Fibroblast of mammary gland (primary cell): ENCODE measurements at regions not wholly inside any gene's neighbourhood (a gene's known extent, or its start where the extent isn't known, plus 50 kb on each side); places are given as distances from the start of the nearest gene placed in this dataset.

Source experiments
- DNase-seq: peaks from one replicate; pipeline ENCODE4 v3.0.0-alpha.2; 2010; ENCODE audit warnings: low read depth
- H3K4me3 ChIP-seq: 2 replicates; pipeline ENCODE4 v1.5.1; 2011; ENCODE audit warnings: low read depth, mild to moderate bottlenecking, low read length, moderate library complexity; ENCODE audit not compliant: control insufficient read depth
- TF ChIP-seq, protein P1 (sequence below): conservative IDR thresholded peaks from 2 replicates; pipeline ENCODE4 v1.5.1; 2011; ENCODE audit warnings: low read depth, low read length, inconsistent platforms; ENCODE audit not compliant: control insufficient read depth, insufficient read depth

DNA sequence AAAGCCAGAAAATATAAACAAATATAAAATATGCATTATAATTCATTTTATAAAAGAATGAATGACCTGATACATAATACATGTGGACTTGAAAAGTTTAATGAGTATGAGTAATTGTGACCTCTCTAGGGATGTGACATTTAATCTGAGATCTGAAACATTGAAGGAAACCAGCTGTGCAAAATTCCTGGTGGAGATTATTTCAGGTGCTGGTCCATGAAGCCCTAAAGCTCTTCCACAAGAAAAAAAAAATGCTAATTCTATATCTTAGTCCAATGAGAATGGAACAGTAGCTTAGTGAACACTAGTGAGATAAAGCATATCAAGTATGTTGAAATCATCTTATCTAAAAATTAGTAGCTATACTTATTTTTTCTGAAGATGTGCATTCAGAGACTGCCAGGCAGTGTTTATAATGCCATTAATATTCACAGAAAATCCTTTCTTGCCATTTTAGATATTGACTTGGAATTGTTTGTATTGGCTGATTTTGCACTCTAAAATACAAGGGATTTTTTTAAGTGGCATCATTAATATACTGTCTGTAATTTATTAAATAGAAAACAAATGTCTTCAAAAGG lies 1485.9 kb downstream of the PLA2G4A start:
- no peak overlapping the region for H3K4me3 ChIP-seq
- TF ChIP-seq, protein P1, sequence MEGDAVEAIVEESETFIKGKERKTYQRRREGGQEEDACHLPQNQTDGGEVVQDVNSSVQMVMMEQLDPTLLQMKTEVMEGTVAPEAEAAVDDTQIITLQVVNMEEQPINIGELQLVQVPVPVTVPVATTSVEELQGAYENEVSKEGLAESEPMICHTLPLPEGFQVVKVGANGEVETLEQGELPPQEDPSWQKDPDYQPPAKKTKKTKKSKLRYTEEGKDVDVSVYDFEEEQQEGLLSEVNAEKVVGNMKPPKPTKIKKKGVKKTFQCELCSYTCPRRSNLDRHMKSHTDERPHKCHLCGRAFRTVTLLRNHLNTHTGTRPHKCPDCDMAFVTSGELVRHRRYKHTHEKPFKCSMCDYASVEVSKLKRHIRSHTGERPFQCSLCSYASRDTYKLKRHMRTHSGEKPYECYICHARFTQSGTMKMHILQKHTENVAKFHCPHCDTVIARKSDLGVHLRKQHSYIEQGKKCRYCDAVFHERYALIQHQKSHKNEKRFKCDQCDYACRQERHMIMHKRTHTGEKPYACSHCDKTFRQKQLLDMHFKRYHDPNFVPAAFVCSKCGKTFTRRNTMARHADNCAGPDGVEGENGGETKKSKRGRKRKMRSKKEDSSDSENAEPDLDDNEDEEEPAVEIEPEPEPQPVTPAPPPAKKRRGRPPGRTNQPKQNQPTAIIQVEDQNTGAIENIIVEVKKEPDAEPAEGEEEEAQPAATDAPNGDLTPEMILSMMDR, result no peak
- DNase-seq, result no peak

DNA sequence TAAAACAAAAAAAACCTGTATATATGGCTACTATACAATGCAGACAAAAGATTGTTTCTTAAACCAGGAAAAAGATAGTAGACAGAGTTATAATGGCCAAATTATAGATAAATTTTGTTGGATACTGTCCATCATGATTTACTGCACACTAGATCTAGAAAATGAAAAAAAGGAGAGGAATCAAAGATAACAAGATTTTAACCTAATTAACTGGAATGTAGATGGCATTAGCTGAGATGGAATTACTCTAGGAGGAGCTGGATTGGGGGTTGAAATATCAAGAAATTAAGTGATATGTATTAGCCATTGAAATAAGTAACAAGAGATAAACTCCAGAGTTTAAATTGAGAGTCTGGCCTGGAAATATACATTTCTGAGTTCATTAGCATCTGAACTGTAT lies 1489.1 kb downstream of the PLA2G4A start:
- H3K4me3 ChIP-seq, result no peak overlapping the region
- TF ChIP-seq, protein P1, result no peak
- no peak for DNase-seq

DNA sequence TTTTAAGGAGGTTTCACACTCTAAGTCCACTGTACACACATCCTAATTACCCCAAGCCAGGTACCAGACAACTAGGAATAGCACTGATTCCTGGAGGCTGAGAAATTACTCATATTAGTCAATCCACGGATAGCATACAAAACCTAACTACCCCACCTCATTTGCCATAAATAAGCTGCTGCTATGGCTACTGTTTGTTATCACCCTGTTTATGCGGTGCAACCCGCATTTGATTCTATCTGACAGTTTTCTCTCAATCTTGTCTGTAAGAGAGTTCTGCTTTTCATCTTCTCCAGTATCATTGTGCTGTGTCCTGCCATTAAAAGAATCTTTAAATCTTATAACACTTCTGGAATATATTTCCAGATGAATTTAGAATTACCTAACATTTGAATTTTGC lies 1496.5 kb downstream of the PLA2G4A start:
- DNase-seq, result no peak
- no peak overlapping the region for H3K4me3 ChIP-seq
- TF ChIP-seq, protein P1, result no peak

DNA sequence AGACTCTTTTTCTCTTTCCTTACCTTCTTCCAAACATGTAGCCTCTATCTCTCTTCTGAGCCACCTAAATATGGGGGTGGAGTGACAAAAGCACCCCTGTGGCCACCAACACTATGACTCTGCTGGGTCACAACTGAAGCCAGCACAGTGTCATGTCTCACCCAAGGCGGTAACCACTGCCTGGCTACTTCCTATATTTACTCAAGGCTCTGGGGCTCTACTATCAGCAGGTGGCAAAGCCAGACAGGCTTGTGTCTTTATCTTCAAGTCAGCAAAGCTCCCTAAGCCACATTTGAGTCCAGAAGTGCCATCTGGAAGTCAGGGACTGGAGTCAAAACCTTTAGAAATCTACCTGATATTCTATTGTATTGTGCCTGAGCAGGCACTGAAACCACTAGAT lies 1515.2 kb downstream of the PLA2G4A start:
- no peak overlapping the region for H3K4me3 ChIP-seq
- TF ChIP-seq, protein P1, result no peak
- no peak for DNase-seq

DNA sequence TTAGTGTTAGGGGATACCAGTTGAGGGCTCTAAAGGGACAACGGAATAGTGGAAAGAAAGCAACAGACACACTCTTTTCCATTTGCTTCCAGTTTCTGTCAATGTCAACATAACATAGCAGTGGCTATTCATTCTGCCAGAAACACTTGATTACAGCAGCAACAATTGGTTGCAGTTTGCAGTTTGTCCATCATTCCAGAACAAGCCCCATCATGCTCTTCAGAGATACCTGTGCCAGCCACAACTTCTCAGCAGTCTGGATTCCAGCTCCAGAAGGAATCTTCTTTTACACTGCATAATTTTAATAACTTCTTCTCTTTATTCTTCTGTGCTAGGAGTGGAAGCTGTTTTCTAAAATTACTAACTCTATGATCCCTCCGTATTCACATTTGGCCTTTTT lies 1521.4 kb downstream of the PLA2G4A start:
- H3K4me3 ChIP-seq, result no peak overlapping the region
- TF ChIP-seq, protein P1, result no peak
- no peak for DNase-seq

DNA sequence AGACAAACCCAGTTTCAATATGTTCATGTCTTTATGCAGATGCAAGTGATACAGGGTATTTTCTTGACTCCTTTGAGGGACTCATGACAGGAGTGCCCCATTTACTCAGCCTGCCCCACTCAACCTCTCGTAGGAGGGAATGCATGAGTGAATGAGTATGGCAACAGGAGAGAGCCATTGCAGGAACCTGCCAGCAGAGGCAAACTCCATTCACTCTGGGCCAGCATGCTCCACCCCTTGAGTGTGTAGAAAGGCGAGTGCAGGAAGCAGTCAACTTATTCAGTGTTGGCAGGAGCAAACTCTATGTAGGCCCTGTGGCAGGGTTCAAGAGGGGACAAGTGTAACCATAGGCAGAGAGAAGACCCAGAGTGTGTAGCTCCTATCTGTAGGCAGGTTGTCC lies 1526.3 kb downstream of the PLA2G4A start:
- DNase-seq, result no peak
- TF ChIP-seq, protein P1, result no peak
- no peak overlapping the region for H3K4me3 ChIP-seq

DNA sequence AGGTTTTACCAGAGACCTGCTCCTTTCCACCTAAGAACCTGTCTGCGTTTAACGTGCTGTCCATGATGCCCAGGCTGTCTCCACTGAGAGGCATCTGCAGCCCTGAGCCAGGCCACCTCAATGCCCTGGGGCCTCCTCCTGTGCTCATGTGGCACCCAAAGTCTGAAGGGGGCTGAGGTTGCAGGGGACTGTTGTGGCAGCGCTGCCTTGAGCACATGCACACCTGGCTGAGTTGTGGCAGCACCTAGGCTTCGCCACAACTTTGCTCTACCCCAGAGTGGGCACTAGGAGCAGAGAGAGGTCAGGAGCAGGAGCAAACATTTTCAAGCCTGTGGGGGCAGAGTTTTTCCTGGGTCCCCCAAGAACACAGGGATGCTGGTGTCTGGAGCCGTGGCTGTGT lies 1527.1 kb downstream of the PLA2G4A start:
- DNase-seq, result no peak
- no peak overlapping the region for H3K4me3 ChIP-seq
- TF ChIP-seq, protein P1, result no peak
